NCI-H82 treated with DMSO at 0.1 percent for 48 hours (cell line): ENCODE measurements at regions not wholly inside any gene's neighbourhood (a gene's known extent, or its start where the extent isn't known, plus 50 kb on each side); places are given as distances from the start of the nearest gene placed in this dataset.
"Not testable (repeated sequence)": the region's sequence is repeated elsewhere in the genome, so short reads cannot be mapped to it uniquely, and the experiment has no call there.

ENCODE experiments used
- DNase-seq: peaks from one replicate; lab custom pipeline; 2025; ENCODE audit not compliant: unreplicated experiment; lab: John Stamatoyannopoulos, UW

GRCh38 chr10:78096486-78096885, 62.8 kb downstream of the RPS24 start:
- not testable (repeated sequence) for DNase-seq

GRCh38 chr10:78102593-78102992, 68.9 kb downstream of the RPS24 start:
- not testable (repeated sequence) for DNase-seq

- DNase-seq, result no peak
Measured at GRCh38 chr10:78109210-78109609, 75.5 kb downstream of the RPS24 start.

GRCh38 chr10:78115135-78115853, 81.6 kb downstream of the RPS24 start:
- no peak for DNase-seq

GRCh38 chr10:78116361-78116760, 82.7 kb downstream of the RPS24 start:
- peak; percentile 68 for DNase-seq

GRCh38 chr10:78118591-78118990, 84.9 kb downstream of the RPS24 start:
- DNase-seq, result no peak

- DNase-seq, result no peak
Measured at GRCh38 chr10:78121801-78122200, 88.1 kb downstream of the RPS24 start.

GRCh38 chr10:78124167-78124566, 90.5 kb downstream of the RPS24 start:
- no peak for DNase-seq

- DNase-seq, result no peak
Measured at GRCh38 chr10:78129211-78129610, 95.5 kb downstream of the RPS24 start.

GRCh38 chr10:78130966-78131710, 97.5 kb downstream of the RPS24 start:
- DNase-seq, result no peak

- DNase-seq, result no peak
Measured at GRCh38 chr10:78134773-78135306, 101.2 kb downstream of the RPS24 start.

- no peak for DNase-seq
Measured at GRCh38 chr10:78137147-78137546, 103.5 kb downstream of the RPS24 start.

GRCh38 chr10:78139341-78139740, 105.7 kb downstream of the RPS24 start:
- peak; percentile 75 for DNase-seq

- DNase-seq, result no peak
Measured at GRCh38 chr10:78140066-78140630, 106.5 kb downstream of the RPS24 start.

GRCh38 chr10:78143576-78143975, 109.9 kb downstream of the RPS24 start:
- no peak for DNase-seq

- no peak for DNase-seq
Measured at GRCh38 chr10:78146200-78146599, 112.5 kb downstream of the RPS24 start.

GRCh38 chr10:78147202-78147601, 113.5 kb downstream of the RPS24 start:
- no peak for DNase-seq

- no peak for DNase-seq
Measured at GRCh38 chr10:78148216-78148960, 114.7 kb downstream of the RPS24 start.

GRCh38 chr10:78148961-78149612, 115.4 kb downstream of the RPS24 start:
- DNase-seq, result no peak

- no peak for DNase-seq
Measured at GRCh38 chr10:78150756-78151155, 117.1 kb downstream of the RPS24 start.

GRCh38 chr10:78155722-78156121, 122.1 kb downstream of the RPS24 start:
- no peak for DNase-seq
